Esophagus muscularis mucosa (tissue), 3 donors: ENCODE measurements at regions not wholly inside any gene's neighbourhood (a gene's known extent, or its start where the extent isn't known, plus 50 kb on each side); places are given as distances from the start of the nearest gene placed in this dataset.

ENCODE experiments used
- CTCF ChIP-seq, 3 experiments: fragments of 200-600 bp in 2 of 3; fragments of 450-650 bp in 1 of 3; sonication (generic) in 2 of 3; IDR thresholded peaks; one replicate each; pipeline ENCODE4 v1.5.1; 2017 to 2019; ENCODE audit warnings: antibody characterized with exemption in 3 of 3, mild to moderate bottlenecking in 2 of 3, moderate library complexity in 1 of 3
- POLR2AphosphoS5 ChIP-seq, 2 donors: sonication (generic); formaldehyde crosslinking; IDR thresholded peaks; one replicate each; pipeline ENCODE4 v1.6.1; 2017; ENCODE audit warnings: antibody characterized with exemption in 2 of 2

DNA sequence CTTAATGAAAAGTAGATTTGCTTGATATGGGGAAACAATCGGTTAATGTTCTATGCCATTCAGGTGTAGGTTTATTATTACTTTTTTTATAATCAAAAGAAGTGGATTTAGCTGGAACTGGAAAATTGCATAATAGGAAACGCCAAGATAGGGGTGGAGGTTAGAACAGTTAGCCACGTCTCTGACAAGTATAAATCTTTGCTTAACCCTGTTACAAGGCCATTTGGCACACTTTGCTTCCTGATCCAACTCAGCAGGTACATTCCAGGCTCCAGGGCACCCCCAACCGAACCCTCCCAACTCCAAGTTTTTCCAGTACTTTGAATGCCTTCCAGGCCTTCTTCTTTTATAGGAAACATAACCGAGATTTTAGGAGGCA lies 50.6 kb upstream of the ACSL4 start:
- TF ChIP-seq POLR2AphosphoS5 (IDR thresholded peaks at IDR 0.05), result no peak
- TF ChIP-seq CTCF (IDR thresholded peaks at IDR 0.05), result no peak
